Neural crest cell (in vitro differentiated cells): ENCODE measurements at regions not wholly inside any gene's neighbourhood (a gene's known extent, or its start where the extent isn't known, plus 50 kb on each side); places are given as distances from the start of the nearest gene placed in this dataset.
"Not testable (repeated sequence)": the region's sequence is repeated elsewhere in the genome, so short reads cannot be mapped to it uniquely, and the experiment has no call there.

Experiments used
- DNase-seq: peaks from one replicate; pipeline ENCODE4 v3.0.0; 2021; ENCODE audit warnings: low read depth, mixed read lengths, low spot score
- H3K27ac Mint-ChIP-seq: one replicate; pipeline ENCODE4 v1.8.0; 2021; ENCODE audit warnings: mild to moderate bottlenecking, mixed read lengths; ENCODE audit not compliant: unreplicated experiment
- H3K27me3 Mint-ChIP-seq: 2 replicates; pipeline ENCODE4 v1.8.0; 2021; ENCODE audit warnings: low read depth, mild to moderate bottlenecking, mixed read lengths
- H3K36me3 Mint-ChIP-seq: 2 replicates; pipeline ENCODE4 v1.8.0; 2021; ENCODE audit warnings: low read depth, mild to moderate bottlenecking, mixed read lengths
- H3K4me1 Mint-ChIP-seq: 2 replicates; pipeline ENCODE4 v1.8.0; 2021; ENCODE audit warnings: mixed read lengths
- H3K4me3 Mint-ChIP-seq: one replicate; pipeline ENCODE4 v1.8.0; 2021; ENCODE audit warnings: mild to moderate bottlenecking, mixed read lengths
- H3K9me3 Mint-ChIP-seq: 2 replicates; pipeline ENCODE4 v1.8.0; 2021; ENCODE audit warnings: mixed read lengths
- CTCF ChIP-seq: fragments of 200-600 bp; sonication (generic); conservative IDR thresholded peaks from 2 replicates; pipeline ENCODE4 v1.5.0; 2021; ENCODE audit warnings: antibody characterized with exemption, mild to moderate bottlenecking

DNA sequence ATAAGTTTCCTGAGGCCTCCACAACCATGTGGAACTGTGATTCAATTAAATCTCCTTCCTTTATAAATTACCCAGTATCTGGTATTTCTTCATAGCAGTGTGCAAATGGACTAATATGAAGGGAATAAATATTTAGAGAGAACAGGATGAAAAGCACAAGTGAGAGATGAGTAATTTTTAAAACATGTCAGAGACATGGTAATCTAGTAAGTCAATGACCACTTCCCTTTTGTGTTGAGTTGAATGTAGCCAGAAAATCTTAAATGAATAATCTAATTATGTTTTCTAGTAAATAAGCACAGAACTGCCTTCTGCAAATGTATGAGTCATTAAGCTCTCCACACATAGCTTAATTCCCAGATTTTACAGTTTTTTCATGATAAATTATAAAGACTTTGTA is 524.1 kb upstream of the SLITRK5 start:
- DNase-seq, result no peak
- Mint-ChIP-seq H3K9me3 (peaks cover 5% of the 10 kb centered on the region), H3K4me1 (no peaks in the 10 kb centered on the region), H3K4me3 (no peak overlapping the region), H3K27me3 (no peaks in the 10 kb centered on the region), H3K27ac (no peak overlapping the region), H3K36me3 (peaks cover 2% of the 10 kb centered on the region)
- no peak for TF ChIP-seq CTCF

- no peak for TF ChIP-seq CTCF
- Mint-ChIP-seq H3K36me3 (no peaks in the 10 kb centered on the region), H3K27me3 (no peaks in the 10 kb centered on the region), H3K9me3 (peaks cover 5% of the 10 kb centered on the region), H3K27ac (no peak overlapping the region), H3K4me3 (no peak overlapping the region), H3K4me1 (no peaks in the 10 kb centered on the region)
- DNase-seq, result no peak
Observed at GRCh38 chr13:87153371-87153770, 517.8 kb upstream of the SLITRK5 start.

GRCh38 chr13:87166348-87166747 is 504.8 kb upstream of the SLITRK5 start:
- Mint-ChIP-seq H3K9me3 (peaks cover 2% of the 10 kb centered on the region), H3K36me3 (no peaks in the 10 kb centered on the region), H3K27me3 (no peaks in the 10 kb centered on the region), H3K4me3 (no peak overlapping the region), H3K27ac (no peak overlapping the region), H3K4me1 (no peaks in the 10 kb centered on the region)
- DNase-seq, result no peak
- no peak for TF ChIP-seq CTCF

DNA sequence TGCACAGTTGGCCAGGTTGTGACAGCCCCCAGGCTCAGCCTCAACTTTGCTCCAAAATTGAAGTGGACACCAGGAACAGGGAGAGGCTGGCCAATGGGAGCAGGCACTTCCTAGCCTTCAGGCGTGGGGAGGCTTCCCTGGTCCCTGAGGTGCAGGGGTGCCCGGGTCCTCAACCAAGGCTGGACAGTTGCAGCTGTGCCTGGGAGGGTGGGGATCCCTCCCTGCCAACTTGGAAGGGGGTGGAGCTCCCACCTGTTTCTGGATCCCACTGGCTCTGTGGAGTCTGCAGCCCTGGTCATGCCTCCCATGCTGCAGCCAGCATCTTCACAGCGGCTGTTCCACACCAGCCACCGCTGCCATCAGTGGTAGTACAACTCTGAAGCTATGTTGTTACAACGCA is 502.8 kb upstream of the SLITRK5 start:
- no peaks in the 10 kb centered on the region for H3K4me1 Mint-ChIP-seq

GRCh38 chr13:87169337-87169736 is 501.8 kb upstream of the SLITRK5 start:
- TF ChIP-seq CTCF, result no peak
- no peak overlapping the region for H3K4me3 Mint-ChIP-seq
- H3K4me1 Mint-ChIP-seq, result no peaks in the 10 kb centered on the region
- H3K27ac Mint-ChIP-seq, result no peak overlapping the region
- no peaks in the 10 kb centered on the region for H3K27me3 Mint-ChIP-seq
- no peaks in the 10 kb centered on the region for H3K9me3 Mint-ChIP-seq
- no peak for DNase-seq
- H3K36me3 Mint-ChIP-seq, result no peaks in the 10 kb centered on the region

More for the DNA sequence above, 502.8 kb upstream of the SLITRK5 start:
- H3K36me3 Mint-ChIP-seq, result no peaks in the 10 kb centered on the region
- no peak overlapping the region for H3K27ac Mint-ChIP-seq
- TF ChIP-seq CTCF, result no peak
- H3K27me3 Mint-ChIP-seq, result no peaks in the 10 kb centered on the region
- no peak overlapping the region for H3K4me3 Mint-ChIP-seq
- no peaks in the 10 kb centered on the region for H3K9me3 Mint-ChIP-seq
- DNase-seq, result no peak

- no peak for TF ChIP-seq CTCF
- DNase-seq, result no peak
- no peaks in the 10 kb centered on the region for H3K36me3 Mint-ChIP-seq
- H3K4me1 Mint-ChIP-seq, result no peaks in the 10 kb centered on the region
- no peaks in the 10 kb centered on the region for H3K9me3 Mint-ChIP-seq
- H3K27me3 Mint-ChIP-seq, result no peaks in the 10 kb centered on the region
- H3K4me3 Mint-ChIP-seq, result no peak overlapping the region
- H3K27ac Mint-ChIP-seq, result no peak overlapping the region
Observed at GRCh38 chr13:87172166-87172835, 498.9 kb upstream of the SLITRK5 start.

DNA sequence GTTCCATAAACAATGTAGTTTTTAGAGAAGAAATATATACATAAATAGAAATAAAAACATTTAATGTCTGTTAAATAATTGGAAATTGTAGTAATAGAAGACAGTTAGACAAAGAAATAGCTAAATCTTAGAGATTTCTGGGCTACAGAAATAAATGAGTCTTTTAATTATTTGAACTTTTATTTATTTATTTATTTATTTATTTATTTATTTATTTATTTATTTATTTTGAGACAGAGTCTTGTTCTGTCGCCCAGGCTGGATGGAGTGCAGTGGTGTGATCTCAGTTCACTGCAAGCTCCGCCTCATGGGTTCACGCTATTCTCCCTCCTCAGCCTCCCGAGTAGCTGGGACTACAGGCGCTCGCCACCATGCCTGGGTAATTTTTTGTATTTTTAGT is 486.0 kb upstream of the SLITRK5 start:
- not testable (repeated sequence) for H3K27ac Mint-ChIP-seq, H3K9me3 Mint-ChIP-seq, DNase-seq, H3K27me3 Mint-ChIP-seq, H3K36me3 Mint-ChIP-seq, H3K4me3 Mint-ChIP-seq, H3K4me1 Mint-ChIP-seq

DNA sequence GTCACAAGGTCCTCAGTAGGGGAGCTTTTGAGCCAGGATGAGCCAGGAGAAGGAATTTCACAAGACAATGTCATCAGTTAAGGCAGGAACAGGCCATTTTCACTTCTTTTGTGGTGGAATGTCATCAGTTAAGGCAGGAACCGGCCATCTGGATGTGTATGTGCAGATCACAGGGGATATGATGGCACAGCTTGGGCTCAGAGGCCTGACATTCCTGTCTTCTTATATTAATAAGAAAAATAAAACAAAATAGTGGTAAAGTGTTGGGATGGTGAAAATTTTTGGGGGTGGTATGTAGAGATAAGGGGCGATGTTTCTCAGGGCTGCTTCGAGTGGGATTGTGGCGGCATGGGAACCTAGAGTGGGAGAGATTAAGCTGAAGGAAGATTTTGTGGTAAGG is 484.5 kb upstream of the SLITRK5 start:
- H3K27me3 Mint-ChIP-seq, H3K4me1 Mint-ChIP-seq, H3K36me3 Mint-ChIP-seq, H3K9me3 Mint-ChIP-seq, H3K27ac Mint-ChIP-seq, DNase-seq, H3K4me3 Mint-ChIP-seq: not testable (repeated sequence)
